ENCODE measurements at regions not wholly inside any gene's neighbourhood (a gene's known extent, or its start where the extent isn't known, plus 50 kb on each side); places are given as distances from the start of the nearest gene placed in this dataset.

GRCh38 chr13:34021619-34022018 is 203.7 kb downstream of the RFC3 start:
- Mint-ChIP-seq H3K36me3 (no peaks in the 10 kb centered on the region), H3K27me3 (ENCODE audit: low read depth in 3 of 3) (peaks cover 0 to 2% (median 0%) of the 10 kb centered on the region in 3 donors), H3K4me3 (no peak overlapping the region), H3K4me1 (no peaks in the 10 kb centered on the region), H3K27ac (no peak overlapping the region), H3K9me3 (peaks cover 3 to 12% (median 7%) of the 10 kb centered on the region in 7 donors)
- DNase-seq = no peak
- TF ChIP-seq CTCF (IDR thresholded peaks at IDR 0.05) = no peak
- H3K4me3 ChIP-seq (replicated peaks in 1 of 3; ENCODE audit: low read depth in 2 of 3, low read length in 3 of 3) = no peak overlapping the region
- no peaks in the 10 kb centered on the region for H3K4me1 ChIP-seq (ENCODE audit: control insufficient read depth in 1 of 2, insufficient read depth in 2 of 2, low read length in 2 of 2)
- no peaks in the 10 kb centered on the region for H3K36me3 ChIP-seq (replicated peaks in 1 of 2; ENCODE audit: control insufficient read depth in 1 of 2, insufficient read depth in 2 of 2, low read length in 2 of 2)
- no peak overlapping the region for H3K27ac ChIP-seq (ENCODE audit: low read depth in 1 of 2, low read length in 2 of 2)
- H3K79me2 ChIP-seq (ENCODE audit: insufficient read depth, low read length) = no peaks in the 10 kb centered on the region
- H3K9me3 ChIP-seq (replicated peaks in 1 of 2; ENCODE audit: control insufficient read depth in 1 of 2, insufficient read depth in 1 of 2, low read length in 2 of 2) = peaks cover 8 to 16% of the 10 kb centered on the region in 2 donors
- intact Hi-C loops (cut with micrococcal nuclease) = no loop called here
- no peaks in the 10 kb centered on the region for H4K20me1 ChIP-seq (ENCODE audit: insufficient read depth, low read length)
- H2AFZ ChIP-seq (ENCODE audit: insufficient read depth, low read depth, low read length, poor library complexity, severe bottlenecking) = no peak overlapping the region
- no peak overlapping the region for H3K4me2 ChIP-seq (replicated peaks; ENCODE audit: extremely low read depth, low read length, poor library complexity, severe bottlenecking)
- no peaks in the 10 kb centered on the region for H3K27me3 ChIP-seq (ENCODE audit: control insufficient read depth in 2 of 2, insufficient read depth in 2 of 2, low read length in 2 of 2)
- no peak overlapping the region for H3K9ac ChIP-seq (ENCODE audit: insufficient read depth, low read length, poor library complexity, severe bottlenecking)

- Histone ChIP-seq H2AFZ (ENCODE audit: insufficient read depth, low read depth, low read length, poor library complexity, severe bottlenecking) (no peak overlapping the region), H3K4me3 (replicated peaks in 1 of 3; ENCODE audit: low read depth in 2 of 3, low read length in 3 of 3) (no peak overlapping the region), H3K36me3 (replicated peaks in 1 of 2; ENCODE audit: control insufficient read depth in 1 of 2, insufficient read depth in 2 of 2, low read length in 2 of 2) (no peaks in the 10 kb centered on the region), H3K9ac (ENCODE audit: insufficient read depth, low read length, poor library complexity, severe bottlenecking) (no peak overlapping the region), H3K4me1 (ENCODE audit: control insufficient read depth in 1 of 2, insufficient read depth in 2 of 2, low read length in 2 of 2) (no peaks in the 10 kb centered on the region), H3K79me2 (ENCODE audit: insufficient read depth, low read length) (no peaks in the 10 kb centered on the region), H3K9me3 (replicated peaks in 1 of 2; ENCODE audit: control insufficient read depth in 1 of 2, insufficient read depth in 1 of 2, low read length in 2 of 2) (peaks cover 8 to 26% of the 10 kb centered on the region in 2 donors), H3K4me2 (replicated peaks; ENCODE audit: extremely low read depth, low read length, poor library complexity, severe bottlenecking) (no peak overlapping the region), H3K27ac (ENCODE audit: low read depth in 1 of 2, low read length in 2 of 2) (no peak overlapping the region), H4K20me1 (ENCODE audit: insufficient read depth, low read length) (no peaks in the 10 kb centered on the region), H3K27me3 (ENCODE audit: control insufficient read depth in 2 of 2, insufficient read depth in 2 of 2, low read length in 2 of 2) (no peaks in the 10 kb centered on the region)
- H3K4me1 Mint-ChIP-seq = no peaks in the 10 kb centered on the region
- WGBS (ENCODE audit: insufficient coverage) = 80% methylated on average over 1 of the region's 1 CpG
- no peak overlapping the region for H3K4me3 Mint-ChIP-seq
- TF ChIP-seq CTCF (IDR thresholded peaks at IDR 0.05) = no peak
- no peak for DNase-seq
- no peaks in the 10 kb centered on the region for H3K27me3 Mint-ChIP-seq (ENCODE audit: low read depth in 3 of 3)
- no peaks in the 10 kb centered on the region for H3K36me3 Mint-ChIP-seq
- H3K9me3 Mint-ChIP-seq = peaks cover 7 to 18% (median 16%) of the 10 kb centered on the region in 7 donors
- no peak overlapping the region for H3K27ac Mint-ChIP-seq
- intact Hi-C loops (cut with micrococcal nuclease) = no loop called here
These were observed 207.8 kb downstream of the RFC3 start for GRCh38 chr13:34025746-34026145.
